ENCODE measurements at regions not wholly inside any gene's neighbourhood (a gene's known extent, or its start where the extent isn't known, plus 50 kb on each side); places are given as distances from the start of the nearest gene placed in this dataset.

DNA sequence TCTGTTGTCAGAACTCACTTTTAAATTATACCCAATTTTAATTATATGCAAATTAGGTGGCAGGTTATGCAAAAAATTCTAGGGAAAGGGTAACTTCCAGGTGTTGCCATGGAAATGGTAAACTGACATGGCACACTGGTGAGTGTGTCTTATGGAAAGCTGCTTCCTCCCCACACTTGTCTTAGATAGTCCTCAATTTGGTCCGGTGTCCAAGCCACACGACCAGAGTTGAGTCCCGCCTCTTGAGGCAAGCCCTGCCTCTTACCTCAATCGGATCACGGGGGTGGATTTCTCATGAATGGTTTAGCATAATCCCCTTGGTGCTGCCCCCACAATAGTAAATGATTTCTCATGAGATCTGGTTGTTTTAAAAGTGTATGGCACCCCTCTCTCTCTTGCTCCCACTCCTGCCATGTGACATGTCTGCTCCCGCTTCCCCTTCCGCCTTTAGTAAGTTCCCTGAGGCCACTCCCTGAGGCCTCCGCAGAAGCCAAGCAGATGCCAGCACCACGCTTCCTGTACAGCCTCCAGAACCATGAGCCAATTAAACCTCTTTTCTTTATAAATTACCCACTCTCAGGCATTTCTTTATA is 74.9 kb downstream of the MATN1 start:
- no peak for TF ChIP-seq POLR2A (IDR thresholded peaks at IDR 0.05; ENCODE audit: low read depth, low read length)
- no peak for FAIRE-seq
- no peak for DNase-seq (ENCODE audit: insufficient read length, low spot score)

DNA sequence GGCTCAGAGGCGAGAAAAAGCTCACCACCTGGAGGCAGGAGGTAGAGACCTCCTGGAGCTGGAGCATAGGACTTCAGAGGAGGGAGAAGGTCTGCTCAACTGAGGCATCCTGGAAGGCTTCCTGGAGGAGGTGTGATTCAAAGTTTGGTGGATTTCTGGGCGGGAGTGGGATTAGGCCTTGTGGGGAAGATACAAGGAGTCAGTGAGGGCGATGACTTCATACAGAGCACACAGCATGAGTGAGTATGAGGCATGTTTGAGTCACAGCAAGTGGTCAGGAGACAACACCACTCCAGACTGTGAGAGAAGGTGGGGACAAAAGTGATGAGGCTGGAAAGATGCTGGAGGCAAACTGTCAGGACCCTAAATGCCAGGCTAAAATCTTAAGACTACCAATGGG is 77.6 kb downstream of the MATN1 start:
- no peak for FAIRE-seq
- peak; percentile 75 for DNase-seq (ENCODE audit: insufficient read length, low spot score)

DNA sequence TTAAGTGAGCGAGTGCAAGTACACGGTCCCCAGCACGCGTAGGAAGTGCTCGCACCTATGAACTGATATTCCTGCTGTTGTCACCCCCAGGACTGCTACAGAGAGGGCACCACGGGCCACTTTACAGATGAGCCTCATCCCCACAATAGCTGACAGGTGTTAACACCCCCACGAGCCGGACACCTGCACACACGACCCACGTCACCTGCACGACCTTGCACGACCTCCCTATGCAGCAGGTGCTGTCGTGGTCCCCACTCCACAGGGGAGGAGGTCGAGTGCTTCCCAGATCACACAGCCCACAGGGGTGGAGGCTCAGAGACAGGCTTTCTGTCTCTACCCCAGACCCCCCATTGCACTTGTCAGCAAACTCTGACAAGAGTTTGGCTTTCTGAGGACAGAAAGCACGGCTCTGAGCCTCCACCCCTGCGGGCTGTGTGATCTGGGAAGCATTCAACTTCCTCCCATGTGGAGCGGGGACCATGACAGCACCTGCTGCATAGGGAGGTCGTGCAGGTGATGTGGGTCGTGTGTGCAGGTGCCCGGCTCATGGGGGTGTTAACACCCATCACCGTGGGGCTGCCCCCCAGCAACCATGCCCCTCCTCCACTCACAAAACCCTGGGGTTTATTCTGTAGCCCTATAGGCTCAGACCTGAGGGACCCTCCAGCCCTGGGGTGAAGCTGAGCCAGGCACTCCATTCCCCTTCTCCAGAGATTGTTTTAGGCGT is 80.8 kb downstream of the MATN1 start:
- no peak for FAIRE-seq
- no peak for DNase-seq (ENCODE audit: insufficient read length, low spot score)
- no peak for TF ChIP-seq POLR2A (IDR thresholded peaks at IDR 0.05; ENCODE audit: low read depth, low read length)

More for the DNA sequence above, 77.6 kb downstream of the MATN1 start:
- no peak for TF ChIP-seq POLR2A (IDR thresholded peaks at IDR 0.05; ENCODE audit: low read depth, low read length)

DNA sequence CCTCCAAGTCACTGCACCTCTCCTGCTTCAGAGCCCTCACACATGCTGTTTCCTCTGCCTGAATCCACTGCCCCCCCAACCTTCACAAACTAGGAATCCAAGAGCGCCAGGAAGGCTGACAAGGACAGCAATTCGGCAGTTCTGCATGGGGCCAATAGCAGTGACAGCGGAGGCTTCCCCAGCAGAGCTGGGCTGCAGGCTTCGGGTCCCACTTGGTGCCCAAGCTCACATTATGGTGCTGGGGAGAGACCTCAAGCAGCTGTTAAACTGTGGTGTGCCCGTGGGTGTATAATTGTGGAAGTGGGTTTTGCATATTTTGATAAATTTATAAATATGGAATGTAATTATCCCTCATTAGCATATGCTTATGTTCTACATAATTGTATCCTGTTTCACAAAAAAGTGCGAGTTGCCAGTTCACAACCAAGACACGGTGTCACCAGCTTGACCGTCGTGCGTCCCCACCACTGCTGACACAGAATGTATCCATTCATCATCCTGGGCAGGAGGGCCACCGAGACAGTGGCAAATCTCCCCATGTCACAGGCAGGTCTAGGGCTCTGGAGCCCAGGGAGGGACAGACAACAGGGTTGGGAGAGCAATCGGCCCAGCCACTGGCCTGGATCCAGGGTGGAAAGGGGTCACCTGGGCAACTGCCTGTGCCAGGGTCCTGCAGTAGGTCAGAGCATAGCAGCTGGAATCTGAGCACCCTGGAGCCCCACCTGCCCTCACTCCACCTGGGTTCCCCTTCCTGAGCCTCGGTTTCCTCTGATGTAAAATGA is 81.6 kb downstream of the MATN1 start:
- no peak for DNase-seq (ENCODE audit: insufficient read length, low spot score)
- FAIRE-seq, result no peak
- TF ChIP-seq POLR2A (IDR thresholded peaks at IDR 0.05; ENCODE audit: low read depth, low read length), result no peak

DNA sequence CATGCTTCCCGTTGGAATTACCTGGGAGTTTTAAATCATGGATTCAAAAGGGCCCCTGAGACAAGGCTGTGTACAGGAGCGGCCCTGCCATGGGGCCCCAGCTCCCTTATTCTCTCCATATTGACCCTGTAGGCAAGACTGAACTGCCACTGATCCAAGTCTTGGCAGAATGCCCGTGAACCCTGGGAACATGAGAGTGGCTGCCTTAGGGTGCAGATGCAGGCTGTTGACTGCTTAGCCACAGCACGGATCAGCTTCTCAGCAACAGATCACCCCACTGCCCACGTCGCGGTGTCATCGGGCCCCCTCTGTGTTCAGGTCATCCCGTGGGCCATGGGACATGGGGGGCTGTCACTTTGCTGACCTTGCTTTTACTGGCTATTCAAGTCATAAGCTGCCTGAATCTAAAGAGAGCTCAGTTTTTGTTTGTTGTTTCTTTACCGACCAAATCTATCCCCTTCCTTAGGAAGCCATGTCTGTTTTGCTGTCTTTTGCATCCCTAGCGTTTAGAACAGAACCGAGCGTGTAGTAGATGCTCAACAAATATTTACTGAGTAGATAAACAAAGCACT is 83.4 kb downstream of the MATN1 start:
- no peak for TF ChIP-seq POLR2A (IDR thresholded peaks at IDR 0.05; ENCODE audit: low read depth, low read length)
- FAIRE-seq (no peak), DNase-seq (ENCODE audit: insufficient read length, low spot score) (no peak)

DNA sequence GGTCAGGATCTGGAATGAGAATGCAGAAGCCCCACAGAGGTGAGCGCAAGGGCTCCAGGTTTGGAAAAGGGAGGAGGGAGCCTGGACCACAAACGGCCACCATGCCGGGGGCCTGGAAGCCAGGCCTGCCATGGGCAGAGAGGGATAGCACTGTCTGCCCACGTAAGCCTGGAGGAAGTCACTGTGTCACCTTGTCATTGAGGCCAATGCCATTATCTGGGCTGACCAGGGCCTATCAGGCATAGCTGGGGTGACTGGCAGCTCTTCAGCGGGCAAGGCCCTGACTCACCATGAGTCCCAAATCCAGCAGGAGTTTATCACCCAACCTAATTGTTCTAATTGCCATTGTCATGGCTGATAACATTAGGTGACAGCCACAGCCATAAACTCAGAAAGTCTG is 84.6 kb downstream of the MATN1 start:
- no peak for FAIRE-seq
- TF ChIP-seq POLR2A (IDR thresholded peaks at IDR 0.05; ENCODE audit: low read depth, low read length), result no peak
- no peak for DNase-seq (ENCODE audit: insufficient read length, low spot score)

DNA sequence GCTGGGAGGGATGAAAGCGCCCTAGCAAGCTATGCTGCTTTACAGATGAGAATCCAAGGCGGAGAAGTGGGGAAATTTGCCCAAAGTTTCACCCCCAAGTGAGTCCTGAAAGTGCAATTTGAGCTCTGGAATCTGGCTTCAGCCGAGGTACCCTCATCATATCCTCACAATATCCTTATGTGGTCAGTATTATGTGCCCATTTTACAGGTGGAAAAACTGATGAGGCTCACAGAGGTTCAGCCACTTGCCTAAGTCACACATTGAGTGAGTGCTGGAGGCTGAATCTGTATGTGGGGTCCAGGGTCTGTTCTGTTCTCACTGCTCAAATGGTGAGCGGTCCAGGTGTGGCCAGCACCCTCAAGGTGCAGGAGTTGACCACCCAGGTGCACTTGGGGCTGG is 85.3 kb downstream of the MATN1 start:
- no peak for TF ChIP-seq POLR2A (IDR thresholded peaks at IDR 0.05; ENCODE audit: low read depth, low read length)
- no peak for FAIRE-seq
- DNase-seq (ENCODE audit: insufficient read length, low spot score), result no peak

DNA sequence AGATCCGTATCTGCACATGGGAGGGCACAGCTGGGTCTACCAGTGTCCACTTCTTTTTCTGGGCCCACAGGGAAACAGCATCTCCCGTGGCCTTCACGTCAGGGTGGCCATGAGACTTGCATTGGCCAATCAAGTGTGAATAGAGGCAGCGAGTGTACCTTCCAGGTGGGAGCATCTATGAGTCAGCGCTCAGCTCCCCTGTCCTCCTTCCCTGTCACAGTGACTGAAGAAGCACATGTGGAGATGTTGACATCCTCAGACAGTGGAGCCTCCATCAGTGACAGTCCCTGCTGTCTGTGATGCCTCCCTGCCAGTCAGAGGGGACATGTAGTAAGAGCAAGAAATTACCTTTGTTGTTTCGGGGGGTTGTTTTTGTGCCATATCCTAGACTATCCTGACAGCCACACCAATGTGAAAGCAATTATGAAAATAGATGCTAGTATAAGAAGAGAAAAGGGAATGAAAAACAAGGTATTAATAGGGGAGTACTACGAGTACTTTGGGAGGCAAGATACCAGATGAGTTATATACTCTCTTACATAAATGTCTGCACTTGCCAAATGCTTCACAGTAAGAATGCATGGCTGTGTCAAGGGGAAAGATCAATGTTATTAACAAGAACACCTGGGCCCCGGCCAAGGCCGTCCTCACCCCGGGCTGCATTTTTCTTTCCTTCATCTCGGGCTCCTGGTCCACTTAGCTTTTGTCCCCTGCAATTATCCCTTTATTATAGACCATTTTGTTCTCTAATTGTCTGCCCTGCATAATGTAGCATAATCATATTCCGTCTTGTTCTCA is 86.0 kb downstream of the MATN1 start:
- DNase-seq (ENCODE audit: insufficient read length, low spot score) (no peak), FAIRE-seq (no peak)
- no peak for TF ChIP-seq POLR2A (IDR thresholded peaks at IDR 0.05; ENCODE audit: low read depth, low read length)

DNA sequence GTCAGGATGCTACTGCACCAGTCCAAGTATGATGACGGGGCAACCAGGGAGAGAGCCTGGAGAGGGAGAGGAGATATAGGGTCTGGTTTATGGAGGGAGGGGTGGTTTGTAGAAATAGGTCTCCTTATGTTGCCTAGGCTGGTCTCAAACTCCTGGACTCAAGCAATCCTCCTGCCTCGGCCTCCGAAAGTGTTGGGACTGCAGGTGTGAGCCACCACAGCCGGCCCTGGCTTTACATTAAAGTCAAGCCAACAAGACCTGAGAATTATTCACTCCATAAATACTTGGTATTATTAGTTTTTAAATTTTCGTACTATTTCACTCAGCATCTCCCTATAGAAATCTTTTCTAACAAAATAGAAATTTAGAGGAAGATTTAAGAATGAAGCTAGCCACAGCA is 86.8 kb downstream of the MATN1 start:
- no peak for TF ChIP-seq POLR2A (IDR thresholded peaks at IDR 0.05; ENCODE audit: low read depth, low read length)
- DNase-seq (ENCODE audit: insufficient read length, low spot score), result no peak
- FAIRE-seq, result no peak

DNA sequence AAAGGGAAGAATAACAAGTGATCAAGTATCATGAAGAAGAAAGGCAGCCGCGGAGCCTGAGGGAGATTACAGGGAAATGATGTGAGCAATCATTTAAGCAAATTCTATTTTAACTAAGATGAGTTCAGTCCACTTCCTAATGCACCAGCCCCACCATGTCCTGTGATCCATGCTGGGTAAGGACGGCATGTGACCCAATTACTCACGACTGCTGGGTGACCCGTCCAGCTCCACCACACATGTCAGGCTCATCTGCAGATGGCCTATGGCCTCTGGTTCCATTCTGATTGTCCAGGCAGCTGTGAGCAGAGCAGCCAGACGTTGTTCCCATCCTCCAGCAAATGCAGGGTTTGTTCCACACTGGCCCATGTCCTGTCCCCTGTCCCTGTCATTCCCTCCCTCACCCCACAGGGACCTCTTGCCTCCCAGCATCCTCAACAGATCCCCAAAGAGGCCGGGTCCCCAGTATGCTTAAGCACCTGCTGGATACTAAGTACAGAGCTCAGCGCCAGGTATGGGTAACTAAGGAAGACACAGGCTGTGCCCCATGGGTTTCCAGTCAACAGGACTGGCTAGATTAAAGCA is 87.9 kb downstream of the MATN1 start:
- no peak for TF ChIP-seq POLR2A (IDR thresholded peaks at IDR 0.05; ENCODE audit: low read depth, low read length)
- FAIRE-seq (no peak), DNase-seq (ENCODE audit: insufficient read length, low spot score) (no peak)

DNA sequence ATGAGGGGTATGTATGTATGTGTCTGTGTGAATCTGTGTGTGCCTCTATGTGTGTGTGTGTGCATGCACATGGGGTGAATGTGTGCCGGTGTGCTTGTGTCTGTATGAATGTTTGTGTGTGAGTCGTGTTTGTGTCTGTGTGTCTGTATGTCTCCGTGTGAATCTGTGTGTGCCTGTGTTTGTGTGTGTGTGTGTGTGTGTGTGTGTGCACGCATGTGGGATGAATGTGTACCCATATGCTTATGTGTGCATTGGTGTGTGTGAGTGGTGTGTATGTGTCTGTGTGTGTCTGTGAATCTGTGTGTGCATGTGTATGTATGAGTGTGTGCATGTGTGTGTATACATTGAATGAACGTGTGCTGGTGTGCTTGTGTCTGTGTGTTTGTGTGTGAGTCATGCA is 88.9 kb downstream of the MATN1 start:
- no peak for FAIRE-seq
- no peak for DNase-seq (ENCODE audit: insufficient read length, low spot score)
- no peak for TF ChIP-seq POLR2A (IDR thresholded peaks at IDR 0.05; ENCODE audit: low read depth, low read length)

DNA sequence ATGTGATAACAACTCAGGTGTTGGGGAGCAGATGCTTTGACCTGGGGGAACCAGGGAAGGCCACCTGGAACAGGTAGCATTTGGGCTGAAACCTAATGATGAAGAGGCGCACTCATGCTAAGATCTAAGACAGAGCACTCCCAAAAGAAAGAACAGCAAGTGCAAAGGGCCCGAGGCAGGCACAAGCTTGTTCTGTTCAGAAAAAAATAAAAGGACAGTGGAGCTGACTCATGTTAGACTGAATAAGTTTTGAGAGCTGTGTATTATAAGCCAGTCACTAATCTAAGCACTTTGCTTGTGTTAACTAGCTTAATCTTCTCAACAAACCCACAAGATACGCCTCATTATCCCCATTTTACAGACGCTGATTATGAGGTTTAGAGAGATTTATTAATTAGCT is 90.1 kb downstream of the MATN1 start:
- TF ChIP-seq POLR2A (IDR thresholded peaks at IDR 0.05; ENCODE audit: low read depth, low read length), result no peak
- no peak for DNase-seq (ENCODE audit: insufficient read length, low spot score)
- FAIRE-seq, result no peak

DNA sequence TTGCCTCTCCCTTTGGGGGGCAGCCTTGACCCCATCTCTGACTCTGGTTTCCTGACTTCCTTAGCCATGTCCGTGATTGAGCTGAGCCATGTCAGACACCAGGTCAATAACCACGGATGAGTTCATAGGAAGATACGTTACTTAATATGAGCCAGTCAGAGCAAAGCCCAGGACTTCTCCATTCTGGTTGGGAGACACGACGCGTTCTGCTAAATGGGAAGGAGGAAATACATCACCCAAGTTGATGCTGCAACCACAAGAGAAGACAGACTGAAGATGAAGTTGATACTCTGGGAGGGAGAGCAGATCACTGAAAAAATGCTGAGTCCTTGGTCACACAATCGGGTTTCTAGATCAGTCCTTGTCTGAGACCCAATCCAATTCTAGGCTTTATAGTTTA is 90.9 kb downstream of the MATN1 start:
- no peak for FAIRE-seq
- TF ChIP-seq POLR2A (IDR thresholded peaks at IDR 0.05; ENCODE audit: low read depth, low read length), result no peak

More for the DNA sequence above, 90.9 kb downstream of the MATN1 start:
- no peak for DNase-seq (ENCODE audit: insufficient read length, low spot score)

Data from H54 (cell line).